BLaER1 treated with 17β-estradiol and CSF1 and Interleukin-3, amounts not matched to agents 10 nM and 100 nM (cell line): ENCODE measurements at regions not wholly inside any gene's neighbourhood (a gene's known extent, or its start where the extent isn't known, plus 50 kb on each side); places are given as distances from the start of the nearest gene placed in this dataset.
"Not testable (repeated sequence)": the region's sequence is repeated elsewhere in the genome, so short reads cannot be mapped to it uniquely, and the experiment has no call there.

ENCODE experiments used
- H3K27ac ChIP-seq, 11 experiments: shearing (Covaris generic); formaldehyde crosslinking; 2 replicates each; pipeline ENCODE4 v1.8.1; 2022
- H3K27me3 ChIP-seq, 11 experiments: shearing (Covaris generic); formaldehyde crosslinking; 2 replicates each; pipeline ENCODE4 v1.8.1; 2022
- H3K36me3 ChIP-seq, 11 experiments: shearing (Covaris generic); formaldehyde crosslinking; 2 replicates each; pipeline ENCODE4 v1.8.1; 2022
- H3K4me1 ChIP-seq, 10 experiments: shearing (Covaris generic); formaldehyde crosslinking; 2 replicates each; pipeline ENCODE4 v1.8.1; 2022
- H3K4me2 ChIP-seq, 11 experiments: shearing (Covaris generic); formaldehyde crosslinking; 2 replicates each; pipeline ENCODE4 v1.8.1; 2022
- H3K4me3 ChIP-seq, 10 experiments: shearing (Covaris generic); formaldehyde crosslinking; 2 replicates each; pipeline ENCODE4 v1.8.1; 2022
- H3K9ac ChIP-seq, 11 experiments: shearing (Covaris generic); formaldehyde crosslinking; 2 replicates each; pipeline ENCODE4 v1.8.1; 2022
- H3K9me3 ChIP-seq, 11 experiments: shearing (Covaris generic); formaldehyde crosslinking; replicated peaks in 1 of 11; 2 replicates each; pipeline ENCODE4 v1.8.1; 2022
- H4K20me1 ChIP-seq, 11 experiments: shearing (Covaris generic); formaldehyde crosslinking; 2 replicates each; pipeline ENCODE4 v1.8.1; 2022
- Cebpa-rat ChIP-seq, 11 experiments: shearing (Covaris generic); IDR thresholded peaks; 2 replicates each; pipeline ENCODE4 v1.8.1; 2022

- peak overlapping the region; percentile 25 to 91 (median 77); a peak in 20 of 22 replicates for H3K4me2 ChIP-seq
- H3K9ac ChIP-seq: peak overlapping the region in 1 of 11 experiments; percentile 39; a peak in 2 of 22 replicates
Observed at GRCh38 chr3:66552846-66553245, 52.0 kb upstream of the LRIG1 start.

GRCh38 chr3:66553441-66554113 is 52.8 kb upstream of the LRIG1 start:
- Histone ChIP-seq H3K9ac (peak overlapping the region in 3 of 11 experiments; percentile 28 to 39 (median 38); a peak in 3 of 22 replicates), H3K27ac (peak overlapping the region in 4 of 11 experiments; percentile 39 to 71 (median 50); a peak in 7 of 22 replicates), H4K20me1 (0 out of 22 replicates have a peak, but pooled peaks cover 0 to 4% (median 0%) of the 10 kb centered on the region in 11 experiments), H3K4me1 (peaks cover 18 to 39% (median 36%) of the 10 kb centered on the region in 10 experiments), H3K9me3 (peaks cover 0 to 15% (median 5%) of the 10 kb centered on the region in 11 experiments; a peak in 8 of 22 replicates), H3K27me3 (peaks cover 0 to 28% (median 0%) of the 10 kb centered on the region in 11 experiments; a peak in 7 of 22 replicates), H3K4me3 (no peak overlapping the region), H3K36me3 (no peaks in the 10 kb centered on the region), H3K4me2 (peak overlapping the region; percentile 25 to 91 (median 77))
- no peak for TF ChIP-seq Cebpa-rat (IDR thresholded peaks at IDR 0.05)

More at GRCh38 chr3:66552846-66553245, 52.0 kb upstream of the LRIG1 start:
- peaks cover 18 to 39% (median 36%) of the 10 kb centered on the region in 10 experiments for H3K4me1 ChIP-seq
- H3K36me3 ChIP-seq: no peaks in the 10 kb centered on the region
- 0 out of 22 replicates have a peak, but pooled peaks cover 0 to 4% (median 0%) of the 10 kb centered on the region in 11 experiments for H4K20me1 ChIP-seq
- TF ChIP-seq Cebpa-rat (IDR thresholded peaks at IDR 0.05): no peak
- H3K9me3 ChIP-seq: peaks cover 0 to 11% (median 4%) of the 10 kb centered on the region in 11 experiments; a peak in 6 of 22 replicates
- H3K4me3 ChIP-seq: no peak overlapping the region
- H3K27ac ChIP-seq: peak overlapping the region in 3 of 11 experiments; percentile 32 to 71 (median 54); a peak in 4 of 22 replicates
- peaks cover 0 to 28% (median 0%) of the 10 kb centered on the region in 11 experiments; a peak in 7 of 22 replicates for H3K27me3 ChIP-seq

GRCh38 chr3:66554178-66554577 is 53.4 kb upstream of the LRIG1 start:
- peak overlapping the region in 4 of 11 experiments; percentile 39 to 71 (median 50); a peak in 6 of 22 replicates for H3K27ac ChIP-seq
- TF ChIP-seq Cebpa-rat (IDR thresholded peaks at IDR 0.05): no peak

GRCh38 chr3:66555214-66555844 is 54.5 kb upstream of the LRIG1 start:
- peak in 2 of 11 experiments; percentile 50 to 51; a peak in 2 of 22 replicates for TF ChIP-seq Cebpa-rat (IDR thresholded peaks at IDR 0.05)
- Histone ChIP-seq H4K20me1 (0 out of 22 replicates have a peak, but pooled peaks cover 0 to 4% (median 0%) of the 10 kb centered on the region in 11 experiments), H3K9ac (no peak overlapping the region), H3K27ac (peak overlapping the region in 2 of 11 experiments; percentile 46 to 71; a peak in 2 of 22 replicates), H3K27me3 (peaks cover 0 to 28% (median 0%) of the 10 kb centered on the region in 11 experiments; a peak in 7 of 22 replicates), H3K4me1 (peaks cover 18 to 39% (median 36%) of the 10 kb centered on the region in 10 experiments), H3K9me3 (peaks cover 12 to 25% (median 18%) of the 10 kb centered on the region in 11 experiments), H3K36me3 (0 out of 22 replicates have a peak, but pooled peaks cover 0 to 3% (median 0%) of the 10 kb centered on the region in 11 experiments), H3K4me3 (no peak overlapping the region), H3K4me2 (peak overlapping the region in 9 of 11 experiments; percentile 6 to 91 (median 79); a peak in 16 of 22 replicates)

More at GRCh38 chr3:66554178-66554577, 53.4 kb upstream of the LRIG1 start:
- no peak overlapping the region for H3K4me3 ChIP-seq
- H3K36me3 ChIP-seq: no peaks in the 10 kb centered on the region
- peak overlapping the region; percentile 25 to 91 (median 77) for H3K4me2 ChIP-seq
- 0 out of 22 replicates have a peak, but pooled peaks cover 0 to 4% (median 0%) of the 10 kb centered on the region in 11 experiments for H4K20me1 ChIP-seq
- peaks cover 18 to 39% (median 36%) of the 10 kb centered on the region in 10 experiments for H3K4me1 ChIP-seq
- H3K9me3 ChIP-seq: peaks cover under 1 to 21% (median 9%) of the 10 kb centered on the region in 11 experiments; a peak in 20 of 22 replicates
- H3K27me3 ChIP-seq: peaks cover 0 to 28% (median 0%) of the 10 kb centered on the region in 11 experiments; a peak in 7 of 22 replicates
- 0 out of 22 replicates have a peak overlapping the region, but pooled peaks of 2 of the 11 experiments have one; percentile 28 to 38 for H3K9ac ChIP-seq

GRCh38 chr3:66557170-66557569 is 56.3 kb upstream of the LRIG1 start:
- no peak for TF ChIP-seq Cebpa-rat (IDR thresholded peaks at IDR 0.05)

GRCh38 chr3:66559924-66560323 is 59.1 kb upstream of the LRIG1 start:
- H4K20me1 ChIP-seq, H3K36me3 ChIP-seq, H3K4me2 ChIP-seq, H3K4me3 ChIP-seq, H3K4me1 ChIP-seq, H3K27ac ChIP-seq, H3K9ac ChIP-seq, H3K27me3 ChIP-seq: not testable (repeated sequence)
- H3K9me3 ChIP-seq: peaks cover 21 to 40% (median 29%) of the 10 kb centered on the region in 11 experiments

More at GRCh38 chr3:66557170-66557569, 56.3 kb upstream of the LRIG1 start:
- H3K27ac ChIP-seq: no peak overlapping the region
- H3K4me3 ChIP-seq: no peak overlapping the region
- 0 out of 22 replicates have a peak, but pooled peaks cover 0 to 4% (median 0%) of the 10 kb centered on the region in 11 experiments for H4K20me1 ChIP-seq
- peaks cover 21 to 40% (median 29%) of the 10 kb centered on the region in 11 experiments for H3K9me3 ChIP-seq
- H3K9ac ChIP-seq: no peak overlapping the region
- peaks cover 0 to 26% (median 0%) of the 10 kb centered on the region in 11 experiments; a peak in 7 of 22 replicates for H3K27me3 ChIP-seq
- H3K36me3 ChIP-seq: 0 out of 22 replicates have a peak, but pooled peaks cover 0 to 3% (median 0%) of the 10 kb centered on the region in 11 experiments
- peaks cover 18 to 37% (median 35%) of the 10 kb centered on the region in 10 experiments for H3K4me1 ChIP-seq
- no peak overlapping the region for H3K4me2 ChIP-seq

GRCh38 chr3:66561367-66561766 is 60.5 kb upstream of the LRIG1 start:
- TF ChIP-seq Cebpa-rat (IDR thresholded peaks at IDR 0.05): no peak
- no peak overlapping the region for H3K4me2 ChIP-seq
- peaks cover 21 to 40% (median 29%) of the 10 kb centered on the region in 11 experiments for H3K9me3 ChIP-seq
- H3K9ac ChIP-seq: no peak overlapping the region
- no peak overlapping the region for H3K4me3 ChIP-seq
- no peaks in the 10 kb centered on the region for H3K4me1 ChIP-seq
- H3K27ac ChIP-seq: no peak overlapping the region
- H3K27me3 ChIP-seq: peaks cover 0 to 9% (median 0%) of the 10 kb centered on the region in 11 experiments; a peak in 1 of 22 replicates
- 0 out of 22 replicates have a peak, but pooled peaks cover 0 to 3% (median 0%) of the 10 kb centered on the region in 11 experiments for H3K36me3 ChIP-seq
- no peaks in the 10 kb centered on the region for H4K20me1 ChIP-seq

- TF ChIP-seq Cebpa-rat (IDR thresholded peaks at IDR 0.05): no peak
- Histone ChIP-seq H4K20me1 (no peaks in the 10 kb centered on the region), H3K4me3 (no peak overlapping the region)
Observed at GRCh38 chr3:66565301-66565700, 64.5 kb upstream of the LRIG1 start.

More at GRCh38 chr3:66565301-66565700, 64.5 kb upstream of the LRIG1 start:
- Histone ChIP-seq H3K4me1 (no peaks in the 10 kb centered on the region), H3K4me2 (no peak overlapping the region), H3K36me3 (no peaks in the 10 kb centered on the region), H3K27me3 (peaks cover 0 to 7% (median 0%) of the 10 kb centered on the region in 11 experiments; a peak in 2 of 22 replicates), H3K27ac (no peak overlapping the region), H3K9ac (no peak overlapping the region), H3K9me3 (peaks cover 8 to 32% (median 17%) of the 10 kb centered on the region in 11 experiments)
